Limb (tissue), 2 donors: ENCODE measurements at regions not wholly inside any gene's neighbourhood (a gene's known extent, or its start where the extent isn't known, plus 50 kb on each side); places are given as distances from the start of the nearest gene placed in this dataset.

Experiments used
- DNase-seq, 2 donors: peaks; one replicate each; pipeline ENCODE4 v3.0.0-alpha.2; 2016; ENCODE audit errors: extremely low spot score in 2 of 2

DNA sequence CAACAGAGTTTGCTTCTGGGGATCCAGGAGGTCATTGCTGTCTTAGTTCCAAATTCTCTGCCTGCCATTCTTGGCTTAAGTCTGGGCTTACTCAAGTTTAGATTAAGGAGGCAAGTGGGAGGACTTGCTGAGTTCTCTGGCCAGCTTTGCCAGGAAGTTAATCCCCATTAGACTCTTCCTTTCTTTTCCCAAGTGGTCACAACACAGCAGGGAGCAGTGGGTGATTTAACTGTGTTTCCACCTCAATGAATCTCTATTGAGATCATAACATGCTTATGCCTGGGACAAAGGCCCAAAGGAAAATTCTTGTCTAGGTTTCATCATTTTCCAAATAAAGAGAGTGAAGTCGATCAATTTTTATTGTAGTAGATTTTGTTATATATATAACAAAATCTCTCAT lies 1159.6 kb downstream of the SORCS3 start:
- DNase-seq = no peak

DNA sequence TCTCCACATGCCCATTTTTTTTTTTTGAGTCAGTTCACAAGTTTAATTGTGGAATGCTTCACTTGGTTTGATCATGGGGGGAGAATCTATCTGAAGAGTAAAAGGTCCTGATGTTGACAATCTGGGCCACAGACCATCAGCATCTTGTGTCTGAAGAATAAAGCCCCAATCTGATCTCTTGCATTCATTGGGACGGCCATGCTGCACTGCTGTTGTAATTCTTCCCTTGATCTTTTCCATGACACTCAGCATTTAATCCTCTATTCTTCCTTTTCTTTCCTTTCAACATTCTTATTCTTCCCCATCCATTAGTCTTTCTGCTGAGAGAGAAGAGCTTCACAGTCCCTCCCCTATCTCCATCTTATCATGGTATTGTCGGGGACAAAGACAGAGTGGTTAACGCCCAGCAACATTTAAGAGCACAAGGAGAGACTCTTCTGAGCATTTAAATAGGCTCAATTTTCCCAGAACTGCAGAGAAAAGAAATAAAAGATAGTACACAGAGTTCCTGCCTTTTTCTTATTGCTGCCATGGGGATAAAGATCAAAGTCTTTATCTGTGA lies 1157.3 kb downstream of the SORCS3 start:
- no peak for DNase-seq

DNA sequence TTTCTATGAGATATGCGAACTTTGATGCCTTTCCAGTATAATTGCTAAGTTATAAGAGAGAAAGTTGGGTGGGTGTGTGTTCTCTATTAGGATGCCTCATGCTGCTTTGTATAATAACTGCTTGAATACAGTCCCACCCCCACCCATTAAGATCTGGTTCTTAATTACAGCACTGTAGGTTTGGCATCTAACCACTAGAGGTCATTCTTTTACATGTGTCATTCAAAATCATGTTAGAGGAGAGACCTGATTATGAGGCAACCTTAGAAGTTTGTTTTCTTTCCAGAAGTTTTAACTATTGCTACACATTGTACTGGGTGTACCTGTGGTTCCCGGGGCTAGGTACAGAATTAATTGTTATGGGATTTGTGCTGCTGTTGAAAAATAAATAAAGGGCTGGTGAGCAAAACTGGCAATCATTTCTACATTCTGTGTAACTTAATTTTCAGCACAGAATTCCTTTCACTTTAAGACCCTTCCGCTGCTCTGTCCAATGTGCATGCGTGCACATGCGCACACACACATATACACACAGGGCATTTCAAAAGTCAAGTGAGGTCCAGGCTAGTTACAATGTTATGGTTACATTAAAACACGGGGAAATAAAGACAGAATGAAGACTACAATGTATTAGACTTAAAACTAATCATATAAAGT lies 1156.3 kb downstream of the SORCS3 start:
- peak in 1 of 2 donors; percentile 24 for DNase-seq

DNA sequence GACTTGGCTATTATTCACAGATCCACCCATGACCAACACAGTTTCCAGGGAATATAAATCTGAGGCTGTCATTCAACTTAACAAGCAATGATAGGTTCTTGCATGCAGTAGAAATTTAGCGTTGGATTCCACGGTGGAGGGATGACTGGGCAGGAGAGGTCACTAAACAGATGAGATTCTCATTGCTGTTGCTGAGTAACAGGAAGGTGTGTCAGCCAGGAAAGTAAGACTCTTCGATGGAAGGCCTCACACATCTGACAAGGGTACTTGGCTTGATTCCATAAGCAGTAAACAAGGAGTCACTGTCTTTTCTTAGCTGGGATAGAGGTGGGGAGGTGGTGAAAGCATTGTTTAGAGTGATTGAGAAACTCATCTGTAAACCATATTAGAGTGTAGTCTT lies 1152.0 kb downstream of the SORCS3 start:
- no peak for DNase-seq

DNA sequence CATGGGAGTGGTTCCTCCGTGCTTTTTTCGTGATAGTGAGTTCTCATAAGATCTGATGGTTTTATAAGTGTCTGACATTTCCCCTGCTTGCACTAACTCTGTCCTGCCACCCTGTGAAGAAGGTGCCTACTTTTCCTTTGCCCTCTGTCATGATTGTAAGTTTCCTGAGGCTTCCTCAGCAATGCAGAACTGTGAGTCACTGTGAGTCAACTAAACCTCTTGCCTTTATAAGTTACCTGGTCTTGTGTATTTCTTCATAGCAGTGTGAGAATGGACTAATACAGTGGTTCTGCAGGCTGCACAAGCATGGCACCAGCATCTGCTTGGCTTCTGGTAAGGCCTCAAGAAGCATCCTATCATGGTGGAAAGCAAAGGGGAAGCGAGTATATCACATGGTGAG lies 1144.6 kb downstream of the SORCS3 start:
- no peak for DNase-seq

DNA sequence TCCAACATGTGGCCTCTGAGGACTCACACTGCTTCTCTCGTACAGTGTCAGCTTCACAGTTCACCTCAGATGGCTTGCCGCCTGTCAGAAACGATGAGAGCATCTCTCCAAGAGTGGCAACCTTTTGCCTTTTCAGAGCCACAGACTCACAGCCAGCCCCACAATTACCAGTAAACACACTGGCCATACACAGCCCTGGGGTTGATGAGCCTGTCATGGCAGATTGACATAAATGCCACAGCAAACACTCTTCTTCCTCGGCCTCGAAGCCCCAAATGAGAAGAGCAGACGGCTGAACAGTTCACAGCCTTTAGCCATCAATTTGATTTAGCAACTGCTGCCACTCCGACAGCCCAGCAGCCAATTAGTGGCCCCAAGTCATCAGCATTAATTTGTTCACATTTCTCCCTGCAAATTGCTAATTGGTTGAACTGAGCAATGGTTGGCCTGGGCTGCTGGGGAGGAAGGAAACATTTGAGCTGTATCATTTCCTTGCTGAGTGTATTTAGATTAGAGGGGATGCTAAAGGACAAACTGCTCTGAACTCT lies 1142.9 kb downstream of the SORCS3 start:
- DNase-seq = no peak

DNA sequence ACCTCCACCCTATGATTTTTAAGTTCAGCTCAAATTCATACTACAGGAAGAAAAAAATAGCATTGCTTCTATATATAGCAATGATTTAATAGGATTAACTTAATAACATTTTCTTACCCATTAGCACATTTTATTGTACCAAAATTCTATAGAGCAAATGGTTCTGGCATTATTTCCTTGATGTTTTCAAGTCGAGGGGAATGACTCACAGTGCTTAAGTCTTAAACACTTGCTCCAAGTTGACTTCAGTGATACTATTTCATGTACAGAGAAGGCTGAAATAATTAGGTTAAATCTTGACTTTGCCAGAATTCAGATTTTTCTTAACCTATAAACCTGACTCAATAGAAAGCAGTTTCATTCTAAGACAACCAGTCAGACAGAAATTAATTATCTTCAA lies 1133.8 kb downstream of the SORCS3 start:
- DNase-seq = no peak

DNA sequence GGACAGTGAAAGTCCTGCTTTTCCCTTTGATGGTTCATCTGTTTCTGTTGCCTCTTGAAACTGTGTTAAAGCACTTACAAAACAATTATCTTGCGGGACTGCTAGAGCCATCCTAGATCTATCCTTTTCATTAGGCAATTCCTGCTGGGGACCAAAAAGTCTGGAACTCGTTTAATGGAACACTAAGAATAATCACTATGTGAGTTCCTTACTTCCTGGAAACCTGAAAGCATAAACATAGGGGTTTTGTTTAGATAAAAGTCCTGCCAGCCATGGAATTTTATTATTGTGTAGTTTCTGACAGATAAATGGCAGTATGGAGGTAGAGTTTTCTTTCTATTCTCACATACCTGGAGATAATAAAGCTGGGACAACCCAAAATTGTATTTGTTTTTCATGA lies 1133.3 kb downstream of the SORCS3 start:
- DNase-seq = no peak

- no peak for DNase-seq
Measured at GRCh38 chr10:105770524-105771212, 1129.6 kb downstream of the SORCS3 start.

DNA sequence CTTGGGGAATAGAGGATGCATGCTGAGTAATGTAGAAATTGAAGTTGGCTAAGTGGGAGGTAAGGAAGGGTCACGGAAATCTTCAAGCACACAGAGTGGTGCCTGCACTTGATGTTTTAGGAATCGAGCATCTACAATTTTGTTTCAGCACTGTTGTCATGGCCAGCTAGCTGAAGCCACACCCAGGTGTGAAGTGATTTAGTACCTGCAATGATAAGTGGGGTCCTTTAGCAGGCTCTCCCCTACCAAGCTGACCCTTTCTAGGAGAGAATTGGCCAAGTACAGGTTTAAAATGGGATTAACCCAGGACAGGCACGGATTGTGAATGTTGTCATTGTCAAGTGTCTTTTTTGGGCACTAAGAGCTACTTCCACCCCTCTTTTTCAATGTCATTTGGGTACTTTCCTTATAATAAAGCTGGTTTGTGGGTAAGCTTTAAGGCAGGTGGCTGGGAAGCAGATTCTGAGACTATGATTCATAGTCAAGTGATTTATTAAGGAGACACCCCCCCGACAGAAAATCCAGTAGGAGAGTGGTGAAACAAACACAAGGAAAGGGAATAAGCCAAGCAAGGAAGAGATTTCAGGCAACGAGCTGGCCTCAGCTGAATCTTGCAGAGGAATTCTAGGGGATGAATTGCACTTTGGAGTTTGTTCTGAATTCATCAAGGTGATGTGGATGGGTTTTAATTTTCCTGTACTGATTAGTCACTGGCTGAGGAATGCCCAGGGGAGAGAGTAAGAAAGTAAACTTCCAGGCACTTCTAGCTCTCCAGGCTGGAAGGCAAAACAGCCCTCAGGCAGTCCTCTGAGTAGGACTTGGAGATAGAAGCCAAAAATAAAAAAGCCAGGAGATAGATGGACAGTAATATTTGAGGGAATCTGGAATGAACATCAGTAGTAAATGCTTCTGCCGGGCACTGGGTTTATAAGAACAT lies 1128.4 kb downstream of the SORCS3 start:
- no peak for DNase-seq

DNA sequence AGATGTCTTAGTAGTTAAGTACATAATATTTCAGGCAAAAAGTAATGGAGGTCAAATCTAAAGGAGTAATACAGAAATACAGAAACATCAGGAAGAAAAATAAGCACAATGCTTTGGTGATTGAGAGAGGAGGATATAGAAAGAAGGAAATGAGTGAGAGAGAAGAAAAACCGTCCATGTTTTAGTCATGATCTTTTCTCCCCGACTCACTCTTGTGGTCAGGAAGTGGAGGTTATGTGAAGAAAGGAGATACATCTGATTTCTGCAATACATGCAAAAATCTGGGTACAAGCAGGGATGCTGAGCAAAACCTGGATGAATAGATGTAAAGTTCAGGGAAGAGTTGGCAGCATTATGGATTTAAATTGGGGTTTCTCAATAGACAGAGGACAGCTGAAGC lies 1122.5 kb downstream of the SORCS3 start:
- no peak for DNase-seq

DNA sequence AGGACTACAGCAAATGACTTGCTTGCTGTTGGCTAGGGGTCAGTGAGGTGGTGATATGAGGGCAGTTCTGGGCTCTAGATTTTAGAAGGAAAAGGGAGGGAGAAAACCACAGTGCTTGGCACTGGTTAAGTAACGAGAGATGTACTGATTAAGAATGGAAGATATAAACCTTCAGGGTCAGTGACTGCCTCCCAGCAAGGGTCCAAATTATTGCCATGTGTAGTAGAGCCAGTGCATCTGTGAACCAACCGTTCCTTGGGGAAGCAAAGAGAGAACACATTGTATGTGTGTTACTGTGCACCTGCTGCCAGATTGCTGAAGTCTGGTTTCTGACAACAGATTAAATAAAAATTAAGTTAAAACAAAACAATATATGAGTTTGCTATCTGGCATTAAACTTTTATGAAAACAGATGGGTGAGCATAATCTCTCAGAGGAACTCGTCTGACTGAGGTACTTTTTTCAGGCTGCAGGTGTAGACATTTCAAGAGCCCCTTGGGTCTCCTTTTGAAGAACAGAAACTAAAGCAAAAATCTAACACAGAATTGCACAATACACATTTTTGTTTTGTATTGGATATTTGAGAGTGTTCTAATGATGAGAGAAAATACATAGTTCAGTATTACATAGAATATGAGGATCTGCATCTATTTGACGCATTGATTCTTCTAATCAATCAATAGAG lies 1120.6 kb downstream of the SORCS3 start:
- no peak for DNase-seq

GRCh38 chr10:105759669-105760068 lies 1118.6 kb downstream of the SORCS3 start:
- no peak for DNase-seq

- DNase-seq = no peak
Measured at GRCh38 chr10:105758209-105758998, 1117.3 kb downstream of the SORCS3 start.

- DNase-seq = no peak
Measured at GRCh38 chr10:105757302-105757701, 1116.2 kb downstream of the SORCS3 start.

DNA sequence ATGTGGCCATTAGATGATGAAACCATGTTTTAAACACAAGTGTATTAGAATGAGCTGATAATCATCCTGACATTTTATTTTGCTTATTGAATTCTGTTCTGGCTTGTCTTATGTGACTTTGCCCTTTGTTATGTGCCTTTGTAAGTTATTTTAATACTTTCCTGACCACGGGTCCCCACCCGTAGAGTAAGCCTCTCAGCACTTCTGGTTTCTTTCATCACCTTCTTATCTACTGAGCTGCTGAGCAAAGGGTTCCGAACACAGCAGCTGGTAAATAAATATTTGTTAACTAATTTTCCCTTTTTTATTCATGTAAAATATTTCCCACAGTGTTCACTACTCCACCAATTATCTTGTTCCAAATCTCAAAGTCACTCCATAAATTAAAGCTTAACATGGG lies 1115.3 kb downstream of the SORCS3 start:
- no peak for DNase-seq

DNA sequence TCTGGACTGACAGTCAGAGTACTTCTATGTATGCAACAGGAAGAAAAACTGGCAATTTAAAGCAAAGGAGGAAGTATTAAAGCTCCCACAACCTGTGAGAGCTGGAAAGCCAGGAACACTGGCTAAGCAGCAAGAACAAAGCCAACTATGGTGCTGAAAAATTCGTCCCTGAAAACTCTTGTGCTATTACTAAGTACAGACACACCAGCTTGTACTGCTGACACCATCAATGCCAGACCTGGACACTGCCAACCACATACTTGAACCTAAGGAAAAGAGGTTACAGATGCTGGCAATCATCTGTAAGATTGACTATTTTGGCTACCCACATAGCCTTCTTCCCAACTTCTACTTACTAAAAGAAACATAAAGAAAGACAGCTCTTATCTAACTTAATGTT lies 1110.6 kb downstream of the SORCS3 start:
- DNase-seq = no peak

- DNase-seq = no peak
Measured at GRCh38 chr10:105745596-105746148, 1104.6 kb downstream of the SORCS3 start.

DNA sequence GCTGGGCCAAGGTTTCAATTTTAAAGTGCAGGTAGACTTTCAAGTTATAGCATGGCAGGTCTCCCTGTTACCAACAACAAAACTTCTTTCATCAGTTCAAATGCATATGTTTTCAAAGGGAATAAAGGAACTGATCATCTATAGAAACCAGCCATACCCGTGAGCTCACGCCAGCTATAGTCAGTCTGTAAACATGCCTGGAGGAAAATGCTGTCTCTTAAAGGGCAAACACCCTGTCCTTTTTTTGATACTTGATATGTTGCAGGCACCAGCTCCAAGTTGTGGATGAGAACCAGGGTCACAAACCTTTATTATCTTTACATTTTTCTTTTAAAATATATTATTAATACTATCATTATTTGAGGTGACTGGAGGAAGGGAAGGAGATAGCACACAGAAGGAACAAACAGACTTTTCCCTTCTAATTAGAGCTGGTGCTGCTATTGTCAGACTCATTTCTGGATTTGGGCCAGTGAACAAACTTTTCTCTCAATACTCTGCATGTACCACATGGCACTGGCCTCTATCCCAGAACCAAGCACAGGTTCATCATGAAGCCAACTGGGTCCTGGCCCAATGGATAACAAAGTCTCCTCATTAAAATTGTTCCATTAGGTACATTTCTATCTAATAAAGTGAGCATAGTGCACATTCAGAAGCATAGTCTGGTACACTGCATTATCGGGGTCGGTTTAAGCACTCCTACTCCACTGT lies 1102.4 kb downstream of the SORCS3 start:
- no peak for DNase-seq
